Neural cell (in vitro differentiated cells): ENCODE measurements at regions not wholly inside any gene's neighbourhood (a gene's known extent, or its start where the extent isn't known, plus 50 kb on each side); places are given as distances from the start of the nearest gene placed in this dataset.

Source experiments
- H2AFZ ChIP-seq: fragments of 200-600, 300-800 bp; sonication (generic), shearing (Covaris generic); 2 replicates; pipeline ENCODE4 v1.6.0; 2014; ENCODE audit warnings: low read depth, mild to moderate bottlenecking, antibody characterized with exemption, low read length, moderate library complexity
- H3F3A ChIP-seq: fragments of 200-600 bp; shearing (Covaris generic); 2 replicates; pipeline ENCODE4 v1.6.1; 2016; ENCODE audit warnings: mild to moderate bottlenecking, moderate library complexity, mixed read lengths, antibody characterized with exemption, low read length; ENCODE audit not compliant: insufficient read depth, poor library complexity, severe bottlenecking
- H3K27ac ChIP-seq: fragments of 200-600, 300-800 bp; sonication (generic), shearing (Covaris generic); 2 replicates; pipeline ENCODE4 v1.5.1; 2014; ENCODE audit warnings: mild to moderate bottlenecking, low read length, moderate library complexity
- H3K27me3 ChIP-seq: fragments of 300-800, 200-600 bp; sonication (generic), shearing (Covaris generic); 2 replicates; pipeline ENCODE4 v1.6.0; 2014; ENCODE audit warnings: mild to moderate bottlenecking, low read depth, low read length, moderate library complexity; ENCODE audit not compliant: insufficient read depth
- H3K36me3 ChIP-seq: fragments of 300-800, 200-600 bp; sonication (generic), shearing (Covaris generic); 2 replicates; pipeline ENCODE4 v1.5.1; 2014; ENCODE audit warnings: mild to moderate bottlenecking, antibody characterized with exemption, low read length, moderate library complexity; ENCODE audit not compliant: insufficient read depth
- H3K4me2 ChIP-seq: fragments of 300-800, 200-600 bp; sonication (generic), shearing (Covaris generic); 2 replicates; pipeline ENCODE4 v1.6.0; 2014; ENCODE audit warnings: mild to moderate bottlenecking, low read length
- H3K4me3 ChIP-seq: fragments of 300-800, 200-600 bp; sonication (generic), shearing (Covaris generic); 2 replicates; pipeline ENCODE4 v1.5.1; 2014; ENCODE audit warnings: mild to moderate bottlenecking, low read length, moderate library complexity
- H3K79me2 ChIP-seq: fragments of 200-600 bp; shearing (Covaris generic); replicated peaks from 2 replicates; pipeline ENCODE4 v1.6.0; 2014; ENCODE audit warnings: mild to moderate bottlenecking, low read length, moderate library complexity; ENCODE audit not compliant: insufficient read depth
- H3K9ac ChIP-seq: fragments of 300-800, 200-600 bp; sonication (generic), shearing (Covaris generic); 2 replicates; pipeline ENCODE4 v1.6.1; 2016; ENCODE audit warnings: mild to moderate bottlenecking, low read length, mixed read lengths
- H3K9me2 ChIP-seq: fragments of 200-600 bp; shearing (Covaris generic); 2 replicates; pipeline ENCODE4 v1.6.1; 2016; ENCODE audit warnings: mild to moderate bottlenecking, low read length, mixed read lengths; ENCODE audit not compliant: insufficient read depth
- H3K9me3 ChIP-seq: fragments of 200-600, 300-800 bp; sonication (generic), shearing (Covaris generic); 2 replicates; pipeline ENCODE4 v1.6.1; 2016; ENCODE audit warnings: mild to moderate bottlenecking, mixed run types, low read length, moderate library complexity, mixed read lengths
- H4K20me1 ChIP-seq: fragments of 200-600 bp; shearing (Covaris generic); 2 replicates; pipeline ENCODE4 v1.6.1; 2016; ENCODE audit warnings: mild to moderate bottlenecking, mixed run types; ENCODE audit not compliant: insufficient read depth
- EP300 ChIP-seq: fragments of 450-650 bp; conservative IDR thresholded peaks from 2 replicates; pipeline ENCODE4 v1.6.1; 2014; ENCODE audit warnings: antibody characterized with exemption, mild to moderate bottlenecking, moderate library complexity; ENCODE audit not compliant: poor library complexity, severe bottlenecking
- EZH2 ChIP-seq: fragments of 200-600, 300-800 bp; shearing (Covaris generic), sonication (generic); IDR thresholded peaks from 2 replicates; pipeline ENCODE4 v1.6.1; 2014; ENCODE audit warnings: antibody characterized with exemption, low read length, borderline replicate concordance, mild to moderate bottlenecking; ENCODE audit not compliant: insufficient read depth, poor library complexity, severe bottlenecking
- MXI1 ChIP-seq: fragments of 450-650 bp; conservative IDR thresholded peaks from 2 replicates; pipeline ENCODE4 v1.6.1; 2014; ENCODE audit warnings: antibody characterized with exemption, mild to moderate bottlenecking; ENCODE audit not compliant: poor library complexity, severe bottlenecking
- POLR2AphosphoS5 ChIP-seq: IDR thresholded peaks from 2 replicates; pipeline ENCODE4 v1.6.1; 2012
- RAD21 ChIP-seq: fragments of 450-650 bp; conservative IDR thresholded peaks from 2 replicates; pipeline ENCODE4 v1.6.1; 2014; ENCODE audit warnings: antibody characterized with exemption, mild to moderate bottlenecking, moderate library complexity
- SMC3 ChIP-seq: fragments of 450-650 bp; conservative IDR thresholded peaks from 2 replicates; pipeline ENCODE4 v1.6.1; 2014; ENCODE audit warnings: antibody characterized with exemption, mild to moderate bottlenecking, moderate library complexity; ENCODE audit not compliant: poor library complexity
- TAF1 ChIP-seq: IDR thresholded peaks from 2 replicates; pipeline ENCODE4 v1.6.1; 2012; ENCODE audit warnings: low read depth
- TF ChIP-seq, protein P1 (sequence below): fragments of 450-650 bp; IDR thresholded peaks from 2 replicates; pipeline ENCODE4 v1.5.1; 2014; ENCODE audit warnings: antibody characterized with exemption, mild to moderate bottlenecking, moderate library complexity; ENCODE audit not compliant: poor library complexity, severe bottlenecking
- TF ChIP-seq, protein P2 (sequence below): IDR thresholded peaks from 2 replicates; pipeline ENCODE4 v1.6.1; 2012; ENCODE audit warnings: borderline replicate concordance

DNA sequence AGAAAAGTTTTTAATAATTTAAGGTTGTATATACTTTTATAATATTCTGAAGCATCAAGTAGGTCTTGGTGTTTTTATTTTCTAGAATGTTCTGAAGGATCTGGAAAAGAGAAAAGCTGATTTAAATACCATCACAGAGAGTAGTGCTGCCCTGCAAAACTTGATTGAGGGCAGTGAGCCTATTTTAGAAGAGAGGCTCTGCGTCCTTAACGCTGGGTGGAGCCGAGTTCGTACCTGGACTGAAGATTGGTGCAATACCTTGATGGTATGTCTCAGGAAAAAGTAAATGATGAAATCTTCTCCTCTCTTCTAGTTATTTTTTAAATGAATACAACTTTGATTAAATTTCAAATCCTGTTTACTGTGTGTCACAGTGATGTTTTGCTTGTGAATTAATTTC, 225.7 kb downstream of the UTRN start:
- H3F3A ChIP-seq, result no peaks in the 10 kb centered on the region
- no peaks in the 10 kb centered on the region for H3K79me2 ChIP-seq
- no peaks in the 10 kb centered on the region for H3K9me3 ChIP-seq
- no peak overlapping the region for H3K9ac ChIP-seq
- H3K4me3 ChIP-seq, result no peak overlapping the region
- H3K27ac ChIP-seq, result no peak overlapping the region
- no peak overlapping the region for H3K4me2 ChIP-seq
- no peak overlapping the region for H2AFZ ChIP-seq
- H3K27me3 ChIP-seq, result no peaks in the 10 kb centered on the region
- H3K36me3 ChIP-seq, result no peaks in the 10 kb centered on the region
- H3K9me2 ChIP-seq, result no peaks in the 10 kb centered on the region
- no peak for TF ChIP-seq EZH2
- no peak for TF ChIP-seq MXI1
- TF ChIP-seq SMC3, result no peak
- TF ChIP-seq, protein P1, sequence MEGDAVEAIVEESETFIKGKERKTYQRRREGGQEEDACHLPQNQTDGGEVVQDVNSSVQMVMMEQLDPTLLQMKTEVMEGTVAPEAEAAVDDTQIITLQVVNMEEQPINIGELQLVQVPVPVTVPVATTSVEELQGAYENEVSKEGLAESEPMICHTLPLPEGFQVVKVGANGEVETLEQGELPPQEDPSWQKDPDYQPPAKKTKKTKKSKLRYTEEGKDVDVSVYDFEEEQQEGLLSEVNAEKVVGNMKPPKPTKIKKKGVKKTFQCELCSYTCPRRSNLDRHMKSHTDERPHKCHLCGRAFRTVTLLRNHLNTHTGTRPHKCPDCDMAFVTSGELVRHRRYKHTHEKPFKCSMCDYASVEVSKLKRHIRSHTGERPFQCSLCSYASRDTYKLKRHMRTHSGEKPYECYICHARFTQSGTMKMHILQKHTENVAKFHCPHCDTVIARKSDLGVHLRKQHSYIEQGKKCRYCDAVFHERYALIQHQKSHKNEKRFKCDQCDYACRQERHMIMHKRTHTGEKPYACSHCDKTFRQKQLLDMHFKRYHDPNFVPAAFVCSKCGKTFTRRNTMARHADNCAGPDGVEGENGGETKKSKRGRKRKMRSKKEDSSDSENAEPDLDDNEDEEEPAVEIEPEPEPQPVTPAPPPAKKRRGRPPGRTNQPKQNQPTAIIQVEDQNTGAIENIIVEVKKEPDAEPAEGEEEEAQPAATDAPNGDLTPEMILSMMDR, result no peak
- no peak for TF ChIP-seq EP300
- no peak for TF ChIP-seq TAF1
- TF ChIP-seq RAD21, result no peak
- no peak for TF ChIP-seq POLR2AphosphoS5
- TF ChIP-seq, protein P2, sequence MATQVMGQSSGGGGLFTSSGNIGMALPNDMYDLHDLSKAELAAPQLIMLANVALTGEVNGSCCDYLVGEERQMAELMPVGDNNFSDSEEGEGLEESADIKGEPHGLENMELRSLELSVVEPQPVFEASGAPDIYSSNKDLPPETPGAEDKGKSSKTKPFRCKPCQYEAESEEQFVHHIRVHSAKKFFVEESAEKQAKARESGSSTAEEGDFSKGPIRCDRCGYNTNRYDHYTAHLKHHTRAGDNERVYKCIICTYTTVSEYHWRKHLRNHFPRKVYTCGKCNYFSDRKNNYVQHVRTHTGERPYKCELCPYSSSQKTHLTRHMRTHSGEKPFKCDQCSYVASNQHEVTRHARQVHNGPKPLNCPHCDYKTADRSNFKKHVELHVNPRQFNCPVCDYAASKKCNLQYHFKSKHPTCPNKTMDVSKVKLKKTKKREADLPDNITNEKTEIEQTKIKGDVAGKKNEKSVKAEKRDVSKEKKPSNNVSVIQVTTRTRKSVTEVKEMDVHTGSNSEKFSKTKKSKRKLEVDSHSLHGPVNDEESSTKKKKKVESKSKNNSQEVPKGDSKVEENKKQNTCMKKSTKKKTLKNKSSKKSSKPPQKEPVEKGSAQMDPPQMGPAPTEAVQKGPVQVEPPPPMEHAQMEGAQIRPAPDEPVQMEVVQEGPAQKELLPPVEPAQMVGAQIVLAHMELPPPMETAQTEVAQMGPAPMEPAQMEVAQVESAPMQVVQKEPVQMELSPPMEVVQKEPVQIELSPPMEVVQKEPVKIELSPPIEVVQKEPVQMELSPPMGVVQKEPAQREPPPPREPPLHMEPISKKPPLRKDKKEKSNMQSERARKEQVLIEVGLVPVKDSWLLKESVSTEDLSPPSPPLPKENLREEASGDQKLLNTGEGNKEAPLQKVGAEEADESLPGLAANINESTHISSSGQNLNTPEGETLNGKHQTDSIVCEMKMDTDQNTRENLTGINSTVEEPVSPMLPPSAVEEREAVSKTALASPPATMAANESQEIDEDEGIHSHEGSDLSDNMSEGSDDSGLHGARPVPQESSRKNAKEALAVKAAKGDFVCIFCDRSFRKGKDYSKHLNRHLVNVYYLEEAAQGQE, result no peak
- no peaks in the 10 kb centered on the region for H4K20me1 ChIP-seq

DNA sequence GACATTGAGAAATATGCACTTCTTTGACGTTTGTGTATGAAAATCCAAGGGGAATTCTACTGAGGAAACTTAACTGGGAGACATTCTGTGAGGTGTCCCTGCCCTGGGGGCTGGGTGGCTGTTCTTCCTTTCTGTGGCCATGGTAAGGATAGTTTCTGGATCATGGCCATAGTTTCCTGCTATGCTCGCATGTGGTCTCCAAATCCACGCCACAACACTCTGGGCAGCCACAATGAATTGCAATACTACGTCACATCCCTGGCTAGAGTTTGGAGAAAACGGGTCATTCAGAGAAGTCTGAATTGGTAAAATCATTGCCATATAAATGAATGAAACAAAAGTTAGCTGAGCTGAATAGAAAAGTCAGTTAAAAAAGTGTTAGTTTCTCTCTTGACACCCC, 230.6 kb downstream of the UTRN start:
- H3K9me2 ChIP-seq, result no peaks in the 10 kb centered on the region
- no peak overlapping the region for H3K27ac ChIP-seq
- H3K36me3 ChIP-seq, result no peaks in the 10 kb centered on the region
- no peaks in the 10 kb centered on the region for H3K9me3 ChIP-seq
- no peak overlapping the region for H3K4me3 ChIP-seq
- no peak overlapping the region for H2AFZ ChIP-seq
- no peak overlapping the region for H3K9ac ChIP-seq
- H3K79me2 ChIP-seq, result no peaks in the 10 kb centered on the region
- no peaks in the 10 kb centered on the region for H3K27me3 ChIP-seq
- H4K20me1 ChIP-seq, result no peaks in the 10 kb centered on the region
- no peak overlapping the region for H3K4me2 ChIP-seq
- no peaks in the 10 kb centered on the region for H3F3A ChIP-seq
- TF ChIP-seq TAF1 (no peak), EZH2 (no peak), MXI1 (no peak), SMC3 (no peak)

DNA sequence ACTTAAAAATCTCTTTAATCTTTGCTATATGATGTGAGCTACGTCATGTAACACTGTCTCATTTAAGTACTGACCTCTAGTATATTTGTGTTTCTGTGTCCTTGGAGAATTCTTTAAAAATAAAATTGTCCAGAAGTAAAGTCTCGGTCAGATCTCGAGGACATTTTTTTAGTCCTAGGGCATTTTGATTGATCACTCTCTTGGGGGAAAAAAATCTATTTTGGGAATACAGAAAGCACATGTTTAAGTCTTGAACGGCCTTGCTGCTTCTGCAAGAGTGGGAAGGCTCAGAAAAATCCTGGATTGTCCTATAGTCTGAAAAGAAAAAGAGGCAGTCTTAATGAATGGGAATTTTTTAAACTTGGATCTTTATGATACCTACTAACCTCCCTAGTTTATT, 234.3 kb downstream of the UTRN start:
- H3K27ac ChIP-seq, result no peak overlapping the region
- no peak overlapping the region for H3K9ac ChIP-seq
- H2AFZ ChIP-seq, result no peak overlapping the region
- H3K9me3 ChIP-seq, result no peaks in the 10 kb centered on the region
- no peaks in the 10 kb centered on the region for H3K27me3 ChIP-seq
- H3K9me2 ChIP-seq, result no peaks in the 10 kb centered on the region
- no peak overlapping the region for H3K4me3 ChIP-seq
- H3K4me2 ChIP-seq, result no peak overlapping the region
- H3K36me3 ChIP-seq, result no peaks in the 10 kb centered on the region
- no peaks in the 10 kb centered on the region for H3F3A ChIP-seq
- no peaks in the 10 kb centered on the region for H3K79me2 ChIP-seq
- H4K20me1 ChIP-seq, result no peaks in the 10 kb centered on the region
- TF ChIP-seq EZH2 (no peak), SMC3 (no peak)
- TF ChIP-seq, protein P1, result no peak
- TF ChIP-seq, protein P2, result no peak
